NCI-H187 (cell line): ENCODE measurements at regions not wholly inside any gene's neighbourhood (a gene's known extent, or its start where the extent isn't known, plus 50 kb on each side); places are given as distances from the start of the nearest gene placed in this dataset.

Source experiments
- DNase-seq, 2 experiments: peaks; one replicate each; lab custom pipeline; 2025; lab: John Stamatoyannopoulos, UW

DNA sequence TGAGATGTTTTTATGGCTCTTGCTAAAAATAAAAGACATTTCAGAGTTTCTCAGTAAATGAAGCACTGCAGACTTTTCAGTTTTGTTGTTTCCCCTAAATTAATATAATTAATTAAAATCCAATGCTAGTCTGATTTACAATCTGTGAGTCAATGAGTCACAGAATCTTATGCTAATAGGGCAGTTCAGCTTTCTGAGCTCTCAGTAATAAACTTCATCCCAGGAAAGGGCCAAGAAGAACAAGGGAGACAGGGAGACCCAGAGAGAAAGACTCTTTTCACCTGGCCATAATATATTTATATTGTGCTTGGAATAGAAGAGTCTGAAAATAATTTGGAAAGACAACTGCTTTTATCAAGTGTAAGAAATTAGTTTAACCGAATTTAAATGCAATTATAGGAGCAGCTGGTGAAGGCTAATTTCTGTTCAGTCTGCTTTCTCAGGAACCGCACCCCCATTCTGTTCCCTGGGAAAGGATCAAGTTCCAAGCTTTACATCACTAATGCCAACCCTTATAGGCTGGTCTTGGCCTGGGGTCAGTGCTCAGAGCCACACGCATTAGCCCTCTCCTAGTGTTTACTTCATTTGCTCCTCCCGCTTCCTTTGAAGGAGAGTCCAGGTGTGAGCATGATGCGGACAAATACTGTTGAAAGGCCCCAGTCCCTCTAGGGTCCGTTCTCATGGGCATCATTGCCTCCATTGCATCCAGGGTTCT is 145.6 kb downstream of the ZBTB18 start:
- DNase-seq = no peak

- no peak for DNase-seq
Observed at GRCh38 chr1:244197851-244198375, 146.8 kb downstream of the ZBTB18 start.

DNA sequence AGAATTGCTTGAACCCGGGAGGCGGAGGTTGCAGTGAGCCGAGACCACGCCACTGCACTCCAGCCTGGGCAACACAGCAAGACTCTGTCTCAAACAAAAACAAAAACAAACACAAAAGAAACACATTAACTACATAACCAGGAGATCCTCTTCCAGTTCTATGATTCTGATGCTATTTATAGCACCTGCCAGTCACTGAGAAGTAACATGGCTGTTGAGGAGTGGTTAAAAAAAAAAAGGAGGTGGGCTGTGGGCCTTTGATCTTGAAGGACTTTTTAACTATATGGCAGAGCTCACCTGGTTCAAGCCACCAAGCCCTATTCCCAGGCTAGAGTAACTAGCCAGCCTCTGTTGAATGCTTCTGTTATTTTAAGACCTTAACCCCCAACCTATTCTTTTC is 148.8 kb downstream of the ZBTB18 start:
- DNase-seq = no peak

DNA sequence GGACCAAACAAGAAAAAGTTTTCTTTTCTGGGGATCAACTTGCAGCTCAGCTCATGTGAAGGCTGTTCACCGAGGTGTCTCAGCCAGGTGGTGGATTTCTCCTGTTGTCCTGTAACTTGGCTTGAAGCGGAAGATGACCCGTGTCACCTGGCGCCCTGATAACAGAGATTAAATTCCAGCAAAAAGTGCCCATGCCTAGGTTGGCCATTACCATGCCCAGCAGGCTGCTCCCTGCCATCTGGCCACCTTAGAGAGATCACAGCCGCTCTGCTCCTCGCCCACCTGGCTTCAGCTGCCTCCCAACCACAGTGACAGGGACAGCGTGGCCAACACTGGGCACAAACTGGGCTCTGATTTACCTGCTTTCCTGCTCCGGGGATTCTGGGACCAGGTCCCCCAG is 149.5 kb downstream of the ZBTB18 start:
- no peak for DNase-seq

GRCh38 chr1:244201750-244202149 is 150.7 kb downstream of the ZBTB18 start:
- no peak for DNase-seq

- DNase-seq = no peak
Observed at GRCh38 chr1:244204004-244204403, 152.9 kb downstream of the ZBTB18 start.

- DNase-seq = no peak
Observed at GRCh38 chr1:244205171-244205570, 154.1 kb downstream of the ZBTB18 start.

GRCh38 chr1:244205906-244206305 is 154.8 kb downstream of the ZBTB18 start:
- DNase-seq = no peak

DNA sequence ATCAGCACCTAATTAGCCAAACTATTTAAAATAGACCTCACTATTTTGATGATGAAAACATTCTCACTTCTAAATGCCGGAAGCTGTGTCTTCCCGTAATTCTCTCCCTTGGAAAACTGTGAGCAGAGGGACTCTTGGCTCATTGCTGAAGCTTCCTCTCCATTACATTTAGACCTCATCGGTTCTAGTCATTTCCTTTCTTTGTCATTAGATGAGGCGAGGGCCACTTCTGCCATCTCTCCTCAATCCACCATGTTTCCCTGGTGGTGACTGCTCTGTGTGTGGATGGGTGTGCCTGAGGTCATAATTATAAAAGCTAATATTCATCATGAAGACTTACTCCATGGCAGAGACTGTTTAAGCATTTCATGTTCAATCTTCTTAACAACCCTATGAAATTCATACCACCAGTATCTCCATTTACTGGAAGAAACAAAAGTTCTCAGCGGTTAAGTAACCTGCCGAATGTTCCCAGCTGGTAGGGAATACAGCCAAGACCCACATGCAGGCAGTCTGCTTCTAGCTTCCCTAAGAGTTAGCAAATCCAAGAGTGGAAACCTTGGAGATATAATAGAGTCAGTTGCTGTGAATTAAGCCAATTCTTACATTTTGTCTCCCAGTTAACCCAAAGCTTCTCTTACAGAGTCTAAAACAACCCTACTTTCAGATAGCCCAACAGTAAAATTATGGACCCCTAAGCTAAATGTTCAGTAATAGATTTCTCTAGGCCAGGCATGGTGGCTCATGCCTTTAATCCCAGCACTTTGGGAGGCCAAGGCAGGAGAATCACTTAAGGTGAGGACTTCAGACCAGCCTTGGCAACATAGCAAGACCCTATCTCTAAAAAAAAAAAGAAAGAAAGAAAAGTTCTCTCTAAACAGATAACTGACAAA is 156.2 kb downstream of the ZBTB18 start:
- no peak for DNase-seq

GRCh38 chr1:244207935-244208244 is 156.8 kb downstream of the ZBTB18 start:
- no peak for DNase-seq

DNA sequence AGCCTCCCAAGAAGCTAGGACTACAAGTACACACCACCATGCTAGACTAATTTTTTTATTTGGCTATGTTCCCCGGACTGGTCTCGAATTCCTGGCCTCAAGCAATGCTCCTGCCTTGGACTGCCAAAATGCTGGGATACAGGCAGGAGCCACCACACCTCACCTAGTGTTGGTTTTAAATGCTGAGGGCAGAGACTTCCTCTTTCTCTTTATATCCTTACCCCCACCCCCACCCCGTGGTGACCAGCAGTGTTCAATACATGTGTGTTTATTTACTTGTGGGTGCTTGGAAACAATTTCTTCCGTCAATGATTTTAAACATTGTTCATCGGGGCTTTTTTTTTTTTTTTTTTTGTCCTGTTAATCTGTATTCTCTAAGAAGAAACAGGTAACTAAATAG is 158.9 kb downstream of the ZBTB18 start:
- no peak for DNase-seq

DNA sequence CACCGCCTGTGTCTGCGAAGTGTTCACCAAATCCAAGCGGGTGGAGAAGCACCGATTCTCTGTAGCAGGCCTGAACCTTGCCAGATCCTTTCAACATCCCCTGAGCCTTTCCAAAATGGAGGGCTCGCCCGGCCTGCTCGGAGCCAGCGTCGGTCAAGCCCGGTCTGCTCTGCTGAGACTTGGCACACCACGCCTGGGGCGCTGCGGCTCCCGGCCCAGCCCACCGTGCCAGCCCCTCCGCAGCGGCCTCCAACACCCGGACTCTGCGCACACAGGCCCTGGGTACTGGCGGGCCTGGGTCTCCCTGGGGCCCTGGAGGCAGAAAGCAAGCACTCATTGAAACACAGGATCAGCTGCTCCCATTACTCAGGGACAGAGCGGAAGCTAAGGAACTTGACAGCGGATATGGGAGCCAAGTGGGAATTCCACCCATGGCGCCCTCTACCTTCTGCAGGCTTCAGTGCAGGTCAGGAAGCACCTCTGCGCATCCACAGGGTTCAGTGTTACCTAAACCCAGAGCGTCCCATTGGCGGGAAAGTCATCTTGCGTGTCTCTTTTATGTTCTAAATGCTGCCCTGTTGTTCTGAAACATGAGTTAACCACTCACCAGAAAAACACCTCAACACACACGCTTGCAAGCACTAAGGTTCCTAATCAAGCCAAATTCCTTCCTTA is 159.9 kb downstream of the ZBTB18 start:
- DNase-seq = no peak

GRCh38 chr1:244211559-244211944 is 160.5 kb downstream of the ZBTB18 start:
- no peak for DNase-seq

DNA sequence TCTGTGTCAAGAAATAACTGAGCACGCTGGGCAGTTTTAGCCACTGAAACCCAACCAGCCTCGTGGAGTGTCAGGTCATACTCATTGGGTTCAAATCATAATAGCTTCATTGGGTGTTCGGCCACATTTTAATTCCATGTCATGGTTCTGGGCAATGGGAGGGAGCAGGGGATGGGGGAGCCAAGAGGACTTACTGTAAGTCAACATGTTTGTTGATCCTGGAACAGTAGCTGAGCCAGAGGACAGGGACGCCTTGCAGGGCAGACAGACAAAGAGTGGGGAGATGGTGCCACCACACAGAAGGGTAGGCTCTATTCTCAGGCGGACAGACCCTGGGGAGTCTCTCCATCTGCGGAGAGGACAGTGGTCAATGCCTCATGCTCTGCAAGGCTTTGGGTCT is 161.1 kb downstream of the ZBTB18 start:
- DNase-seq = no peak

- no peak for DNase-seq
Observed at GRCh38 chr1:244212797-244213475, 161.9 kb downstream of the ZBTB18 start.

GRCh38 chr1:244214009-244214967 is 163.2 kb downstream of the ZBTB18 start:
- no peak for DNase-seq

GRCh38 chr1:244216836-244217235 is 165.8 kb downstream of the ZBTB18 start:
- no peak for DNase-seq

- no peak for DNase-seq
Observed at GRCh38 chr1:244217711-244218110, 166.6 kb downstream of the ZBTB18 start.

- no peak for DNase-seq
Observed at GRCh38 chr1:244218220-244218619, 167.1 kb downstream of the ZBTB18 start.

GRCh38 chr1:244219149-244219548 is 168.1 kb downstream of the ZBTB18 start:
- no peak for DNase-seq

DNA sequence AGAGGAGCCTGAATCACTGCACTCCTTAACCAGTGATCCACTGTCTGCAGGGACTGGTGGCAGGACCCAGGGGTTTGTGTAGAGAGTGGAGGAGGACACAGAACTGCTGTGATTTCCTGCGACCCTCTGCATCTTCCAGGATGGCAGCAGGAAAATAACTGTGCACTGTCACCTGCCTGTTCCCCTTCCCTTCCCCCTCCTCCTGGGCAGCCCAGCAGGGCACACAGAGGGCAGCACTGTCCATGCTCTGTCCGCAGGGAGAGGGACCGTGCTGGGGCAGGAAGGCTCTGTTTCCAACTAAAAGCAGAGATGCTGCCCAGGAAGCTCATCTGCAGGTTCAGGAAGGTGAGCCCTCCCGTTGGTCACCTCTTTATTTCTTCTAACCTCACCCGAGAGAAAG is 168.7 kb downstream of the ZBTB18 start:
- no peak for DNase-seq
